ENCODE measurements at regions not wholly inside any gene's neighbourhood (a gene's known extent, or its start where the extent isn't known, plus 50 kb on each side); places are given as distances from the start of the nearest gene placed in this dataset.
"Not testable (repeated sequence)": the region's sequence is repeated elsewhere in the genome, so short reads cannot be mapped to it uniquely, and the experiment has no call there.

DNA sequence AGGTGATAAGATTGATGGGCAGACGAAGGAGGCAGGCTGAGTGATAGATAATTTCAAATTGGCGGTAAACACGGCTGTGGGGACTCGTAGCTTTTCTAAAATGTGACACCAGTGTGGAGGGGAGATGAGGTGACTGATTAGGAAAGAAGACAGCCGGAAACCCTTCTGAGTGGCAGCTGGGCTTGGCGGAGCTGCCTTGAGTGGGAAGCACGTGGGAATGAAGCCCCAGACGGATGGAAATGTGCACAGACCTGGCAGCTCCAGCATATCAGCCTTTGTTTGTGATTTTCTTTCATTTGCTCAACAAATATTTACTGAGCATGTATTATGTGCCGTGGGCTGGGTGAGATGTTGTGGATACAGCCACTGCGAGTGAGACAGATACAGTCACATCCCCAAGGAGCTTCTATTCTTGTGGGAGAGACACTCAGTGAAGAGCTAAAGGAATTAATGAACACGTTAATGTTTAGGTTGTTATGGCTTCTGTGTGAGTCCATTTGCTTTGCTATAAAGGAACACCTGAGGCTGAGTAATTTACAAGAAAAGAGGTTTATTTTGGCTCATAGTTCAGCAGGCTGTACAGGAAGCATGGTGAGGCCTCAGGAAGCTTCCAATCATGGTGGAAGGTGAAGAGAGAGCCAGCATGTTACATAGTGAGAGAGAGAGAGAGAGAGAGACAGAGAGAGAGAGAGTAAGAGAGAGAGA lies 65.5 kb upstream of the LHX5 start:
- peaks cover 3% of the 10 kb centered on the region for H3K4me1 Mint-ChIP-seq
- peaks cover 16% of the 10 kb centered on the region for H3K9me3 Mint-ChIP-seq (ENCODE audit: low read depth)
- no peak overlapping the region for H3K4me3 Mint-ChIP-seq
- H3K27ac Mint-ChIP-seq: no peak overlapping the region
- peaks cover 17% of the 10 kb centered on the region for H3K27me3 Mint-ChIP-seq
- H3K36me3 Mint-ChIP-seq (ENCODE audit: low read depth): no peaks in the 10 kb centered on the region
- CTCF ChIA-PET: interaction anchor here (0.6 kb wide), 1 partner anchor 1323 kb away, joined by 4 read pairs; no protein-coding TSS in a partner anchor
- intact Hi-C loops (cut with DNase I, micrococcal nuclease): no loop called here
- POLR2A ChIA-PET: no interaction called here
- ATAC-seq: no peak
- no peak for DNase-seq

DNA sequence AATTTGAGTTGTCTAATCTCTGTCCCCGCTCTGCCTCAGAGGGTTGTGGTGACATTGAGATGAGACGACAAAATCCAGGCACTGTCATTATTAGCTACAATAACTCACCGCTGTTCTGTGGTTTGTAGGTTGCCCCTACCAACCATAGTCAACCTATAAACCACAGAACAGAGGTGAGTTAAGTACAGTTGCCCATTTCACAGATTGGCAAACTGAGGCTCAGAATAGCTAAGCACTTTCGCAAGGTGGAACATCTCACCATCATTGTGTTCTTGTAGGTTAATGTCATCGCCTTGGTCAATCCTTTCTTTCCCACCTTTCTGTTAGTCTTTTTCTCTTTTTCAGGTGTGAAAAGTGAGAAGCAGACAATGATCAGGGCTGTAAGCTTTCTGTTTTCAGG lies 63.4 kb upstream of the LHX5 start:
- CTCF ChIA-PET: no interaction called here
- H3K36me3 Mint-ChIP-seq (ENCODE audit: low read depth): no peaks in the 10 kb centered on the region
- POLR2A ChIA-PET: no interaction called here
- H3K27ac Mint-ChIP-seq: no peak overlapping the region
- no peak overlapping the region for H3K4me3 Mint-ChIP-seq
- H3K9me3 Mint-ChIP-seq (ENCODE audit: low read depth): peaks cover 14% of the 10 kb centered on the region
- H3K27me3 Mint-ChIP-seq: peaks cover 14% of the 10 kb centered on the region
- intact Hi-C loops (cut with DNase I, micrococcal nuclease): no loop called here
- peaks cover 3% of the 10 kb centered on the region for H3K4me1 Mint-ChIP-seq
- DNase-seq (no peak), ATAC-seq (no peak)

DNA sequence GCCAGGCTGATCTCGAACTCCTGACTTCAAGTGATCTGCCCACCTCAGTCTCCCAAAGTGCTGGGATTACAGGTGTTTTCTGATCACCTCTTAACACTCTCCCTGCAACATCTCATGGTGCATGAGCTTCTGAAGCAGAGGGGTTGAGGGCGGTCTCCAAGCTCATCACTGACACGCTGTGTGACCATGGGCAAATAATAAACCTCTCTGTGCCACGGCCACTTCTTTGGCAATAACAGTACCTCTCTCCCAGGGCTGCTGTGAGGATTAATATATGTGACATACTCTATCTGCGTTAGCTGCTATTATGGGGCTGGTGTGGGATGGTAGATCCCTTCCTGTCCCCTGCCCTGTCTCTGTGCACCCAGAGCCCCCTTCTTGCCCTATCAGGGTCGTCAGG lies 62.9 kb upstream of the LHX5 start:
- intact Hi-C loops (cut with DNase I, micrococcal nuclease): no loop called here
- no peak for DNase-seq
- peaks cover 14% of the 10 kb centered on the region for H3K27me3 Mint-ChIP-seq
- ATAC-seq: no peak
- H3K9me3 Mint-ChIP-seq (ENCODE audit: low read depth): peaks cover 14% of the 10 kb centered on the region
- no peak overlapping the region for H3K4me3 Mint-ChIP-seq
- no peak overlapping the region for H3K27ac Mint-ChIP-seq
- H3K4me1 Mint-ChIP-seq: peaks cover 3% of the 10 kb centered on the region
- CTCF ChIA-PET: no interaction called here
- H3K36me3 Mint-ChIP-seq (ENCODE audit: low read depth): no peaks in the 10 kb centered on the region
- POLR2A ChIA-PET: no interaction called here

DNA sequence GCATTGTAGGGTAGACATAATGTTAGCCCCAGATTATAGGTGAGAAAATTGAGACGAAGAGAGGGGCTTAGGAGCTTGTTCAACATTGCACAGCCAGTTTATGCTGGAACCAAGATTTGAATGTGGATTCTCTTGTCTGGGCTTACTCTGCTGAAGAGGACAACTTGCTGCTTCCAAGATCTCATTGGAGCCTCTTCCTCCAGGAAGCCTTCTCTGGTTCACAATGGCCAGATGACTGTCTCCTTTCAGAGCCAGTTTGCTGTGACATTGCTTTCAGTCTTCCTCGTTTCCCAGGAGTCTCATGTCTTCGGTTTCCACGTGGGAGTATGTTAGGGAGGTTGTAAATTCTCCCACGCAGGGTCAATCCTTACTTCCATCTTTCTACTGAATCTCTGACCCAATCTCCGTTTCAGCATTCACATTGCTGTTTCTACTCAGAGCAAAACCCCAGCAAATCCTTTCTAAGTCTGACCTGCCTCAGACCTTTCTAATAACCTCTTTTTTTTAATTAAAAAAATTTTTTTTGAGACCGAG lies 62.2 kb upstream of the LHX5 start:
- DNase-seq: no peak
- CTCF ChIA-PET: no interaction called here
- POLR2A ChIA-PET: no interaction called here

DNA sequence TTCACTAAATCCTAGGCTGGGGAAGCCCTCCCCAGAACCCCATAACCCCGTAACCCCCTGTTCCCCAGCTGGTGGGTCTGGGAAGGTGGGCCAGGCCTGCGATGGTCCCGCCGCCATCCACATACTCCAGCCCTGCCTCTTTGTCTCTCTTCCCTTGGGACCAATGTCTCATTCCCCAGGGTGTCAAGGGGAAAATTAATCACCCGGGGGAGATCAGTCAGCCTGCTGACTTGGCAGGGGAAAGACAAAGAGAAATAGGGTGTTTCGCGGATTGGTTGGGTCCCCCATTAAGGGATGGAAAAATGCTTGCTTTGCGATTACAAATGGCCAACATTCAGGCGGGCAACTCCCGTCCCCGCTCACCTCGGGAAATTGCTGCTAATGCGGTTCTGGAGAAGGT lies 60.6 kb upstream of the LHX5 start:
- H3K27me3 Mint-ChIP-seq: peaks cover 19% of the 10 kb centered on the region
- intact Hi-C loops (cut with DNase I, micrococcal nuclease): no loop called here
- no peak overlapping the region for H3K27ac Mint-ChIP-seq
- ATAC-seq: no peak
- H3K36me3 Mint-ChIP-seq (ENCODE audit: low read depth): no peaks in the 10 kb centered on the region
- CTCF ChIA-PET: no interaction called here
- H3K4me3 Mint-ChIP-seq: no peak overlapping the region
- no peak for DNase-seq
- peaks cover 4% of the 10 kb centered on the region for H3K9me3 Mint-ChIP-seq (ENCODE audit: low read depth)
- POLR2A ChIA-PET: no interaction called here
- H3K4me1 Mint-ChIP-seq: peaks cover under 1% of the 10 kb centered on the region

More for the DNA sequence above, 62.2 kb upstream of the LHX5 start:
- no peak overlapping the region for H3K27ac Mint-ChIP-seq
- intact Hi-C loops (cut with DNase I, micrococcal nuclease): no loop called here
- H3K27me3 Mint-ChIP-seq: peaks cover 14% of the 10 kb centered on the region
- no peaks in the 10 kb centered on the region for H3K36me3 Mint-ChIP-seq (ENCODE audit: low read depth)
- no peak overlapping the region for H3K4me3 Mint-ChIP-seq
- H3K9me3 Mint-ChIP-seq (ENCODE audit: low read depth): peaks cover 14% of the 10 kb centered on the region
- ATAC-seq: no peak
- H3K4me1 Mint-ChIP-seq: peaks cover 3% of the 10 kb centered on the region

DNA sequence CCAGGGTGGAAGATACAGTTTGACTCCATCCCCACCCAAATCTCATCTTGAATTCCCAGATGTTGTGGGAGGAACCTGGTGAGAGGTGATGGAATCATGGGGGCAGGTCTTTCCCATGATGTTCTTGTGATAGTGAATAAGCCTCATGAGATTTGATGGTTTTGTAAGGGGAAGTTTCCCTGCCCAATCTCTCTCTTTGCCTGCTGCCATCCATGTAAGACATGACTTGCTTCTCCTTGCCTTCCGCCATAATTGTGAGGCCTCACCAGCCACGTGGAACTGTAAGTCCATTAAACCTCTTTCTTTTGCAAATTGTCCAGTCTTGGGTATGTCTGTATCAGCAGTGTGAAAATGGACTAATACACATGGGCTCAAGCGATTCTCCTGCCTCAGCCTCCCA lies 59.4 kb upstream of the LHX5 start:
- POLR2A ChIA-PET; H3K36me3 Mint-ChIP-seq (ENCODE audit: low read depth); DNase-seq; H3K4me1 Mint-ChIP-seq; H3K27ac Mint-ChIP-seq; H3K4me3 Mint-ChIP-seq; H3K9me3 Mint-ChIP-seq (ENCODE audit: low read depth); intact Hi-C loops (cut with DNase I, micrococcal nuclease); CTCF ChIA-PET; ATAC-seq: not testable (repeated sequence)
- peaks cover 19% of the 10 kb centered on the region for H3K27me3 Mint-ChIP-seq

DNA sequence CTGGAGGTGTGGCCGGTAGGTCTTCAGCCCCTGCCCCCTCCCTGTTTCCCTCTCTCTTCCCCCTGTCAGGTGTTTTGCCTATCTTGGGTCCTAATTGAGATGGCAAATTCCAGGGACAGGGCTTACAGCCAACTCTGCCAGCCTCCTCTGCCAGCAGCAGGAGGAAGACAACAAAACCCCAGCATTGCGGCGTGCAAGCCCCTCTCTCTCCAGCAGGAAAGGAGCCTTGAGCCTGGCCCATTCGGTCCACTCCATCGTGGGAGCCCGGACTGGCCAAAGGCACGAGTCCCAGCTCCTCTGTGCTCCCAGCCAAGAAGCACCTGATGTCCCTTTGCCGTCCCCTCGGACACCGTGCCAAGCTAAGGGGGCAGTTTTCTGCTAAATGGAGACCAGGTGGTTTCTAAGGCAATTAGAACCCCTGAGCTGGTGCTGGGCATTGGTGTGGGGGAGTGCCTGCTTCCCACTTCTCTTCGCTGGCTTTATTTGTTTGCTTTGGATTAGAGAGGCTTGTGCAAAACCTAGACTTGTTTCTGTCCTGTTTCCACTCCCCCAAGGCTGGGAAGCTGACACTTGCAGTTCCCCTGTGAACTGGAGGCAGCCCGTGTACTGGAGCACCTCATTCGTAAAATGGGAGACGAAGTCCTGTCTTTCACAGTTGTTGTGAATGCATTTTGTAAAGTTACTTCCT lies 57.1 kb upstream of the LHX5 start:
- ChIA-PET CTCF (no interaction called here), POLR2A (no interaction called here)
- H3K4me1 Mint-ChIP-seq: no peaks in the 10 kb centered on the region
- no peak for DNase-seq
- H3K27ac Mint-ChIP-seq: no peak overlapping the region
- H3K9me3 Mint-ChIP-seq (ENCODE audit: low read depth): no peaks in the 10 kb centered on the region
- no peak overlapping the region for H3K4me3 Mint-ChIP-seq
- no peak for ATAC-seq
- H3K36me3 Mint-ChIP-seq (ENCODE audit: low read depth): no peaks in the 10 kb centered on the region
- H3K27me3 Mint-ChIP-seq: peaks cover 20% of the 10 kb centered on the region
- intact Hi-C loops (cut with DNase I, micrococcal nuclease): no loop called here

DNA sequence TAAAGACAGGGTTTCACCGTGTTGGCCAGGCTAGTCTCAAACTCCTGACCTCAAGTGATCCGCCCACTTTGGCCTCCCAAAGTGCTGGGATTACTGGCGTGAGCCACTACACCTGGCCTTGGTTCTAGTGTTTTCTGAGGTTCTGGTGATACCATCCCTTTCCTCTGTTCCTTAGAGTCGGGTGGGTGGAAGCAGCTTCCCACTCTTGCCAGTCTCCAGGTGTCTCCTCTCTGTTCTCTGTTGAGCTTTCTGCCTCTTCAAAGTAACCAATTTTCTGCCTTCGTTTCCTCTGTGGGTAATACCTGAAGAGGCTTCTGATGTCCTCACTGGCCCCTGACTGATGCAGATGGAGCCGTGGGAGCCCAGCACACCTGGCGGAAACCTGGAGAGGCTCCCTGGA lies 53.4 kb upstream of the LHX5 start:
- Mint-ChIP-seq H3K36me3 (ENCODE audit: low read depth) (no peaks in the 10 kb centered on the region), H3K27ac (no peak overlapping the region), H3K4me1 (no peaks in the 10 kb centered on the region), H3K4me3 (no peak overlapping the region), H3K9me3 (ENCODE audit: low read depth) (no peaks in the 10 kb centered on the region), H3K27me3 (peaks cover 37% of the 10 kb centered on the region)
- ATAC-seq (no peak), DNase-seq (no peak)
- intact Hi-C loops (cut with DNase I, micrococcal nuclease): no loop called here
- ChIA-PET CTCF (no interaction called here), POLR2A (no interaction called here)

DNA sequence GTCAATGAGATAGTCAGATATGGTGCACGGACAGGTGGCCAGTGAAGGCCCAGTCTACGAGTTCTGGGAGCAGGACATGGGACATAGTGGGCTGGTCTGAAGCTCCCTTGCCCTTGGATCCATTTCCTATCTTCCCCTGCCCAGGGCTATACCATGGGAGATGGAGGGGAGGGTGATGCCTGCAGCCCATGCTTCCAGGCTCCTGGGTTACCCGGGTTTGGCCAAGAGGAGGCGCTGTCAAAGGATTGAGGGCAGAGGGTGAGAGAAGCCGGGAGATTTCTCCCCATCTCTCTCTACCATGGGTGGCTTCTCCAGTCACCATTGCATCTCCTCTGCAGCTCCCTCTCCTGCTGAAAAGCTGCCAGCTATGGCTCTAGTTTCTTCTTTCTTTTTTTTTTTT lies 52.8 kb upstream of the LHX5 start:
- H3K4me3 Mint-ChIP-seq: no peak overlapping the region
- peaks cover 39% of the 10 kb centered on the region for H3K27me3 Mint-ChIP-seq
- no peak for ATAC-seq
- ChIA-PET CTCF (no interaction called here), POLR2A (no interaction called here)
- H3K4me1 Mint-ChIP-seq: no peaks in the 10 kb centered on the region
- H3K27ac Mint-ChIP-seq: no peak overlapping the region
- intact Hi-C loops (cut with DNase I, micrococcal nuclease): no loop called here
- no peaks in the 10 kb centered on the region for H3K9me3 Mint-ChIP-seq (ENCODE audit: low read depth)
- DNase-seq: no peak
- H3K36me3 Mint-ChIP-seq (ENCODE audit: low read depth): no peaks in the 10 kb centered on the region

DNA sequence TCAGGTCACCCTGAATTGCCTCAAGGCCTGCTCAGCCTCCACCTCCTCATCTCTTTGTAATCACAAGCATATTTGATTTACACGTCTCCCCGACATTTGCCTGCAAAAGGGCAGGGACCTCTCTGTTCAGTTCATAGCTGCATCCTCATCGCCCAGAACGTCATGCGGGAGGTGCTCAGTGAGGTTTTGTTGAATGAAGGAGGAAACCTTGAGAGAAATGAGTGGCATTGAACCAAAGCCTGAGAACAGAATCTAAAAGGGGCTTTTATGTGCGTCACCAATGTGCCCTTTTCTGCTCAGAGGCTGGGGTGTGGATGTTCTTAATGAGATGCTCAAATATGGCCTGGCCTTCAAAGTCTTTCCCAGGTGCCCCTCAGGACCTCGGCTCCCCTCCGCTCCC lies 50.0 kb upstream of the LHX5 start:
- POLR2A ChIA-PET: no interaction called here
- no peaks in the 10 kb centered on the region for H3K36me3 Mint-ChIP-seq (ENCODE audit: low read depth)
- H3K9me3 Mint-ChIP-seq (ENCODE audit: low read depth): no peaks in the 10 kb centered on the region
- CTCF ChIA-PET: no interaction called here
- H3K4me3 Mint-ChIP-seq: no peak overlapping the region
- H3K27me3 Mint-ChIP-seq: peaks cover 46% of the 10 kb centered on the region
- no peak for DNase-seq
- H3K27ac Mint-ChIP-seq: no peak overlapping the region
- no peaks in the 10 kb centered on the region for H3K4me1 Mint-ChIP-seq
- intact Hi-C loops (cut with DNase I, micrococcal nuclease): no loop called here
- no peak for ATAC-seq
